GM10248 (cell line): ENCODE measurements at regions not wholly inside any gene's neighbourhood (a gene's known extent, or its start where the extent isn't known, plus 50 kb on each side); places are given as distances from the start of the nearest gene placed in this dataset.

Experiments used
- CTCF ChIA-PET: fragments of 300-600 bp; sonication (Branson Sonifier 250); formaldehyde crosslinking; extraction: SDS; loops from one replicate; lab custom pipeline; 2021; ENCODE audit warnings: antibody characterized with exemption; lab: Yijun Ruan, JAX
- POLR2A ChIA-PET: fragments of 350-650 bp; sonication (Branson Sonifier 250); formaldehyde crosslinking; extraction: SDS; loops from one replicate; lab custom pipeline; 2020; ENCODE audit warnings: antibody characterized with exemption; lab: Yijun Ruan, JAX
- DNase-seq: peaks from one replicate; pipeline ENCODE4 v3.0.0; 2012; ENCODE audit errors: extremely low spot score
- CTCF ChIP-seq: IDR thresholded peaks from 2 replicates; pipeline ENCODE4 v1.5.1; 2012; ENCODE audit warnings: mild to moderate bottlenecking, low read depth; ENCODE audit errors: extremely low read depth, missing control alignments, control extremely low read depth

- no peak for DNase-seq
- CTCF ChIA-PET = interaction anchor here (1.0 to 2.9 kb wide), 4 partner anchors 9 to 178 kb away, joined by 3 to 19 read pairs (median 3); no protein-coding TSS in a partner anchor
- POLR2A ChIA-PET = no interaction called here
- no peak for TF ChIP-seq CTCF
Measured at GRCh38 chr1:81558291-81559076, 242.2 kb upstream of the ADGRL2 start.

- CTCF ChIA-PET = no interaction called here
- POLR2A ChIA-PET = no interaction called here
Measured at GRCh38 chr1:81556968-81557367, 243.8 kb upstream of the ADGRL2 start.

GRCh38 chr1:81554534-81554933 lies 246.2 kb upstream of the ADGRL2 start:
- no peak for DNase-seq
- no peak for TF ChIP-seq CTCF
- POLR2A ChIA-PET = no interaction called here
- CTCF ChIA-PET = interaction anchor here (1.2 to 1.5 kb wide), 2 partner anchors 9 to 17 kb away, joined by 3 read pairs; no protein-coding TSS in a partner anchor

More at GRCh38 chr1:81556968-81557367, 243.8 kb upstream of the ADGRL2 start:
- no peak for DNase-seq
- no peak for TF ChIP-seq CTCF

GRCh38 chr1:81554108-81554507 lies 246.6 kb upstream of the ADGRL2 start:
- no peak for DNase-seq
- ChIA-PET POLR2A (no interaction called here), CTCF (interaction anchor here (1.2 to 1.5 kb wide), 2 partner anchors 9 to 18 kb away, joined by 3 read pairs; no protein-coding TSS in a partner anchor)
- no peak for TF ChIP-seq CTCF

- CTCF ChIA-PET = interaction anchor here (0.7 to 1.5 kb wide), 3 partner anchors 8 to 44 kb away, joined by 3 read pairs; no protein-coding TSS in a partner anchor
- POLR2A ChIA-PET = no interaction called here
- TF ChIP-seq CTCF = no peak
- DNase-seq = no peak
Measured at GRCh38 chr1:81553503-81553902, 247.2 kb upstream of the ADGRL2 start.

GRCh38 chr1:81551946-81552345 lies 248.8 kb upstream of the ADGRL2 start:
- CTCF ChIA-PET = interaction anchor here (1.4 kb wide), 1 partner anchor 41 kb away, joined by 3 read pairs; no protein-coding TSS in a partner anchor
- no peak for TF ChIP-seq CTCF
- no peak for DNase-seq
- POLR2A ChIA-PET = no interaction called here
